HepG2 (cell line): ENCODE measurements at regions not wholly inside any gene's neighbourhood (a gene's known extent, or its start where the extent isn't known, plus 50 kb on each side); places are given as distances from the start of the nearest gene placed in this dataset.

Source experiments
- CEBPB ChIP-seq: IDR thresholded peaks from 2 replicates; pipeline ENCODE4 v1.6.1; 2011; ENCODE audit warnings: low read depth, low read length, improper control_type of control experiment, borderline replicate concordance
- HDAC1 ChIP-seq: sonication (generic); formaldehyde crosslinking; IDR thresholded peaks from 2 replicates; pipeline ENCODE4 v1.5.1; 2020; ENCODE audit warnings: mild to moderate bottlenecking, missing genetic modification reagents
- USF2 ChIP-seq, 2 experiments: sonication (generic) in 1 of 2; formaldehyde crosslinking in 1 of 2; IDR thresholded peaks; 2 replicates each; pipeline versions ENCODE4 v1.5.1 to v1.6.1; 2011 to 2020; ENCODE audit warnings: borderline replicate concordance in 1 of 2, low read depth in 1 of 2, low read length in 1 of 2, mild to moderate bottlenecking in 1 of 2, missing genetic modification reagents in 1 of 2, moderate library complexity in 1 of 2
- TF ChIP-seq, protein P1 (sequence below): sonication (generic); formaldehyde crosslinking; IDR thresholded peaks from 2 replicates; pipeline ENCODE4 v1.8.1; 2023; ENCODE audit warnings: missing genetic modification reagents, inconsistent platforms, borderline replicate concordance

DNA sequence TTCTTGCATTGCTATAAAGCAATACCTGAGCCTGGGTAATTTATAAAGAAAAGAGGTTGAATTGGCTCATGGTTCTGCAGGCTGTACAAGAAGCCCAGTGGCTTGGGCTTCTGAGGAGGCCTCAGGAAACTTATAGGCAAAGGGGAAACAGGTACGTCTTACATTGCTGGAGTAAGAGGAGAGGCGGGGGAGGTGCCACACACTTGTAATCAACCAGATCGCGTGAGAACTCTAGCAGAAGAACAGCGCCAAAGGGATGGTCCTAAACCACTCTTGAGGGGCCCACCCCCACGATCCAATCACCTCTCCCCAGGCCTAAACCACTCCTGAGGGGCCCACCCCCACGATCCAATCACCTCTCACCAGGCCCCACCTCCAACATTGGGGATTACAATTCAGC lies 50.6 kb upstream of the SHOX start:
- TF ChIP-seq, protein P1, sequence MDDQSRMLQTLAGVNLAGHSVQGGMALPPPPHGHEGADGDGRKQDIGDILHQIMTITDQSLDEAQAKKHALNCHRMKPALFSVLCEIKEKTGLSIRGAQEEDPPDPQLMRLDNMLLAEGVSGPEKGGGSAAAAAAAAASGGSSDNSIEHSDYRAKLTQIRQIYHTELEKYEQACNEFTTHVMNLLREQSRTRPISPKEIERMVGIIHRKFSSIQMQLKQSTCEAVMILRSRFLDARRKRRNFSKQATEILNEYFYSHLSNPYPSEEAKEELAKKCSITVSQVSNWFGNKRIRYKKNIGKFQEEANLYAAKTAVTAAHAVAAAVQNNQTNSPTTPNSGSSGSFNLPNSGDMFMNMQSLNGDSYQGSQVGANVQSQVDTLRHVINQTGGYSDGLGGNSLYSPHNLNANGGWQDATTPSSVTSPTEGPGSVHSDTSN (CRISPR knock-in tag), result no peak
- TF ChIP-seq CEBPB (no peak), HDAC1 (CRISPR knock-in tag) (no peak), USF2 (IDR thresholded peaks at IDR 0.05; ENCODE audit: low read depth, low read length) (no peak), USF2 (CRISPR knock-in tag; IDR thresholded peaks at IDR 0.05; ENCODE audit: borderline replicate concordance) (no peak)
